IPS DF 6.9 (cell line): ENCODE measurements at regions not wholly inside any gene's neighbourhood (a gene's known extent, or its start where the extent isn't known, plus 50 kb on each side); places are given as distances from the start of the nearest gene placed in this dataset.
"Not testable (repeated sequence)": the region's sequence is repeated elsewhere in the genome, so short reads cannot be mapped to it uniquely, and the experiment has no call there.

Source experiments
- DNase-seq: peaks from one replicate; pipeline ENCODE4 v3.0.0-alpha.2; 2013; ENCODE audit warnings: low read depth, low spot score
- H3K27ac ChIP-seq: one replicate; pipeline ENCODE4 v1.5.1; 2013; ENCODE audit warnings: low read length, control low read depth
- H3K27me3 ChIP-seq: 2 replicates; pipeline ENCODE4 v1.6.1; 2013; ENCODE audit warnings: mild to moderate bottlenecking, low read length; ENCODE audit not compliant: control insufficient read depth, insufficient read depth
- H3K36me3 ChIP-seq: 2 replicates; pipeline ENCODE4 v1.6.1; 2013; ENCODE audit warnings: low read length; ENCODE audit not compliant: control insufficient read depth, insufficient read depth
- H3K4me1 ChIP-seq: 2 replicates; pipeline ENCODE4 v1.6.1; 2013; ENCODE audit warnings: low read length; ENCODE audit not compliant: control insufficient read depth, insufficient read depth
- H3K4me3 ChIP-seq: 2 replicates; pipeline ENCODE4 v1.5.1; 2013; ENCODE audit warnings: mild to moderate bottlenecking, low read length
- H3K9me3 ChIP-seq: 2 replicates; pipeline ENCODE4 v1.6.1; 2013; ENCODE audit warnings: low read length, inconsistent platforms; ENCODE audit not compliant: control insufficient read depth, insufficient read depth
- WGBS: extraction: QIAGEN DNeasy Blood & Tissue Kit; methylation state at CpG from one replicate; pipeline ENCODE4 v1.1.7; 2013; ENCODE audit warnings: mixed read lengths, missing lambda C conversion rate; ENCODE audit not compliant: insufficient read length, insufficient coverage; 5-methylcytosine and 5-hydroxymethylcytosine counted together

- Histone ChIP-seq H3K9me3 (no peaks in the 10 kb centered on the region), H3K27me3 (no peaks in the 10 kb centered on the region), H3K4me1 (no peaks in the 10 kb centered on the region), H3K4me3 (no peak overlapping the region), H3K36me3 (no peaks in the 10 kb centered on the region), H3K27ac (no peak overlapping the region)
- DNase-seq: peak; percentile 27
- WGBS: no CpG with 5 or more reads among the region's 10 CpGs
Observed at GRCh38 chr16:48041981-48042421, 113.8 kb downstream of the ABCC12 start.

- no peaks in the 10 kb centered on the region for H3K4me1 ChIP-seq
- no peak for DNase-seq
- no peaks in the 10 kb centered on the region for H3K27me3 ChIP-seq
- H3K9me3 ChIP-seq: no peaks in the 10 kb centered on the region
- H3K27ac ChIP-seq: no peak overlapping the region
- H3K36me3 ChIP-seq: no peaks in the 10 kb centered on the region
- no CpG with 5 or more reads among the region's 4 CpGs for whole genome bisulfite sequencing
- H3K4me3 ChIP-seq: no peak overlapping the region
Observed at GRCh38 chr16:48035142-48035541, 120.7 kb downstream of the ABCC12 start.

- H3K4me1 ChIP-seq: no peaks in the 10 kb centered on the region
- no peak overlapping the region for H3K4me3 ChIP-seq
- no peaks in the 10 kb centered on the region for H3K27me3 ChIP-seq
- WGBS: no CpG with 5 or more reads among the region's 6 CpGs
- H3K36me3 ChIP-seq: no peaks in the 10 kb centered on the region
- DNase-seq: no peak
- H3K9me3 ChIP-seq: no peaks in the 10 kb centered on the region
- no peak overlapping the region for H3K27ac ChIP-seq
Observed at GRCh38 chr16:48030926-48031325, 124.9 kb downstream of the ABCC12 start.

DNA sequence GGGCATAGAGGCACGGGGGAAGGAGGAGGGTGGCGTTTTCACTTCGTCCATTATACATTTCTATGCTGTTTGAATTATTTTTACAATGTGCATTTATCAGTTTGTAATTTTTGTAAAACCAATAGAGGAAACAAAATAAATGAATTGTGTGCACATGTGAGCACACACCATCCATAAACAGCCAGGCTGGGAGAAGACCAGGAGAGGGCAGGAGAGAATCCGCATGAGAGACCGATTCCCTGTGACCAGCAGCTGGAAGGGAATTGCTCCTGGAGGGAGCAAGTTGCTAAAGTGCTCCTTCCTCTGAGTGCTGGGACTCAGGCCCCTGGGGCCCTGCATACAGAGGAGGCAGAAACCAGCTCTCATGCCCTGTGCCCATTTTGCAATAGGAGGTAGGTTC, 126.0 kb downstream of the ABCC12 start:
- H3K27me3 ChIP-seq: no peaks in the 10 kb centered on the region
- no peak for DNase-seq
- no peak overlapping the region for H3K4me3 ChIP-seq
- H3K4me1 ChIP-seq: no peaks in the 10 kb centered on the region
- no CpG with 5 or more reads among the region's 5 CpGs for WGBS
- no peaks in the 10 kb centered on the region for H3K36me3 ChIP-seq
- no peaks in the 10 kb centered on the region for H3K9me3 ChIP-seq
- no peak overlapping the region for H3K27ac ChIP-seq

GRCh38 chr16:48025359-48025758, 130.4 kb downstream of the ABCC12 start:
- Histone ChIP-seq H3K36me3 (no peaks in the 10 kb centered on the region), H3K27ac (no peak overlapping the region), H3K27me3 (no peaks in the 10 kb centered on the region), H3K4me1 (no peaks in the 10 kb centered on the region; the same call in 1 of the 2 replicates), H3K9me3 (no peaks in the 10 kb centered on the region), H3K4me3 (no peak overlapping the region)
- DNase-seq: no peak
- no CpG with 5 or more reads among the region's 5 CpGs for WGBS

GRCh38 chr16:48024042-48024441, 131.8 kb downstream of the ABCC12 start:
- DNase-seq: no peak
- H3K36me3 ChIP-seq: no peaks in the 10 kb centered on the region
- no peaks in the 10 kb centered on the region for H3K9me3 ChIP-seq
- no CpG with 5 or more reads among the region's 5 CpGs for WGBS
- no peak overlapping the region for H3K27ac ChIP-seq
- H3K4me1 ChIP-seq: no peaks in the 10 kb centered on the region; the same call in 1 of the 2 replicates
- H3K4me3 ChIP-seq: no peak overlapping the region
- H3K27me3 ChIP-seq: no peaks in the 10 kb centered on the region

- H3K4me3 ChIP-seq: no peak overlapping the region
- WGBS: no CpG with 5 or more reads among the region's 5 CpGs
Observed at GRCh38 chr16:48022496-48022895, 133.3 kb downstream of the ABCC12 start.

GRCh38 chr16:48020617-48021016, 135.2 kb downstream of the ABCC12 start:
- not testable (repeated sequence) for H3K4me1 ChIP-seq, H3K9me3 ChIP-seq, H3K27me3 ChIP-seq, DNase-seq, H3K27ac ChIP-seq, H3K4me3 ChIP-seq, H3K36me3 ChIP-seq
- WGBS: no CpG with 5 or more reads among the region's 6 CpGs

More at GRCh38 chr16:48022496-48022895, 133.3 kb downstream of the ABCC12 start:
- no peaks in the 10 kb centered on the region for H3K9me3 ChIP-seq
- no peak for DNase-seq
- no peaks in the 10 kb centered on the region for H3K27me3 ChIP-seq
- H3K27ac ChIP-seq: no peak overlapping the region
- no peaks in the 10 kb centered on the region for H3K36me3 ChIP-seq
- no peaks in the 10 kb centered on the region; the same call in 1 of the 2 replicates for H3K4me1 ChIP-seq

DNA sequence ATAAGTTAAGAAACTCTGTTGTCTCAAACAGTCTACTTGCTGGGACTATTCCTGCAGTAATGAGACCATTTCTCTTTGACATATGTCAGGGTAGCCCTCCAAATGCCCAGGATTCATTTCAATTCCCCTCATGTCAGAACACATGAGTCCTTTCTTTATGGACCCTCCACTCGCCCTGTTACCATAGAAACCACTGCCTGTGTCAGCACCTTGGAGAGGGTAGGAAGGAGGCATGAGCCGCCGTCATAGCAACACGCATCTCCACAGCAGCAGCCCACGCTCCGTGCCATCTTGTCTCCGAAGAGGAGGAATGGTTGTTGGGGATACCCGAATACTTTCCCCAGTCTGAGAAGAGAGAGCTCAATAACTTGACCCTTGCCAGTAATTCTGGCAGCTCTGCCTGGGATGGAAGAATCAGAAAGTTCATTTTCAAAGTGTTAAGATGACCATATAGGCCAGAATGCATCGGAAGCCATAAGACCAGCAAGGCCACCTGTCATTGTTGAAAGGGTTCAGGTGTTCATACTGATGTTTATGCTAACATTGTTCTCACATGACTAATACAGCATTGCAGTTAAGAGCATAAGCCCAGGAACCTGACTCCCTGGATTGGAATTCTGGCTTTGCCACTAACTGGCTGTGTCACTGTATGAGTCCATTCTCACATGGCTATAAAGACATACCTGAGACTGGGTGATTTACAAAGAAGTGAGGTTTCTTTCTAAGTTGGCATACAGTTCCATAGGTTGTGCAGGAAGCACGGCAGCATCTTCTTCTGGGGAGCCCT, 141.3 kb downstream of the ABCC12 start:
- Histone ChIP-seq H3K4me1 (0 out of 2 replicates have a peak, but pooled peaks cover 2% of the 10 kb centered on the region), H3K4me3 (no peak overlapping the region), H3K27ac (no peak overlapping the region), H3K36me3 (no peaks in the 10 kb centered on the region), H3K27me3 (no peaks in the 10 kb centered on the region), H3K9me3 (no peaks in the 10 kb centered on the region)
- WGBS: no CpG with 5 or more reads among the region's 10 CpGs
- DNase-seq: no peak

GRCh38 chr16:48013491-48013901, 142.3 kb downstream of the ABCC12 start:
- Histone ChIP-seq H3K27ac (no peak overlapping the region), H3K9me3 (no peaks in the 10 kb centered on the region), H3K27me3 (no peaks in the 10 kb centered on the region), H3K4me1 (0 out of 2 replicates have a peak, but pooled peaks cover 2% of the 10 kb centered on the region), H3K4me3 (no peak overlapping the region), H3K36me3 (no peaks in the 10 kb centered on the region)
- no CpG with 5 or more reads among the region's 6 CpGs for WGBS
- DNase-seq: no peak
